ENCODE measurements at regions not wholly inside any gene's neighbourhood (a gene's known extent, or its start where the extent isn't known, plus 50 kb on each side); places are given as distances from the start of the nearest gene placed in this dataset.

DNA sequence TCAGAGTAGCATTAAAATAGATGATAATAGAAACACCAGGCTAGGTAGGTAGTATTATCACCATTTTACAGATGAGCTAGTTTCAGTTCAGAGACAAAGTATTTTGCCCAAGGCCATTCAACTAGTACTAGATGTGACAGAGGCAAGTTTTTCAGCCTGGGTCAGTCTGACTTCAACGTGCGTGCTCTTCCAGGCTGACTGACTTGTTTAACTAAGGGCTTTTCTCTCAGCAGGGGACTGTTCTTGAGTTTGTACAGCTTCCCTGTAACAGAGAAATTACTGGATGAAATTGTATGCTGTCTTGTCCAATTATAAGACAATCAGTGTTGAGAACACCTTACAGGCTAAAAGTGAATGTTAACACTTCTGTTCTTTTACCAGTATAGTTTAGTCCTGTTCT, 333.5 kb upstream of the MAN1A1 start:
- no peak for TF ChIP-seq EZH2phosphoT487 (IDR thresholded peaks at IDR 0.05; ENCODE audit: insufficient read depth, low read depth)
- no peak for TF ChIP-seq EZH2 (IDR thresholded peaks at IDR 0.05; ENCODE audit: insufficient read depth, poor library complexity, severe bottlenecking)
- no peak overlapping the region for H3K4me2 ChIP-seq (ENCODE audit: unreplicated experiment)
- no peaks in the 10 kb centered on the region for H3K79me2 ChIP-seq (ENCODE audit: insufficient read depth)
- no peak overlapping the region for H3K4me3 ChIP-seq
- H3K4me1 ChIP-seq (ENCODE audit: insufficient read depth), result no peaks in the 10 kb centered on the region
- no peak for DNase-seq
- no peak overlapping the region for H3K27ac ChIP-seq
- no peaks in the 10 kb centered on the region for H4K20me1 ChIP-seq (ENCODE audit: insufficient read depth)
- H3K36me3 ChIP-seq (ENCODE audit: low read depth), result no peaks in the 10 kb centered on the region
- in situ Hi-C loops (cut with MboI), result no loop called here
- no peaks in the 10 kb centered on the region for H3K27me3 ChIP-seq (replicated peaks; ENCODE audit: insufficient read depth)
- no peak overlapping the region for H3K9ac ChIP-seq
- H2AFZ ChIP-seq, result no peak overlapping the region
- no peaks in the 10 kb centered on the region for H3K9me2 ChIP-seq (ENCODE audit: insufficient read depth)
- 70 to 75% methylated on average over 2 of the region's 2 CpGs for WGBS, 2 experiments (ENCODE audit: low coverage in 1 of 2, low lambda C conversion rate in 2 of 2, missing lambda C conversion rate in 2 of 2)
- no peaks in the 10 kb centered on the region for H3K9me3 ChIP-seq (ENCODE audit: low read depth)
- H3F3A ChIP-seq (ENCODE audit: insufficient read depth), result no peaks in the 10 kb centered on the region

DNA sequence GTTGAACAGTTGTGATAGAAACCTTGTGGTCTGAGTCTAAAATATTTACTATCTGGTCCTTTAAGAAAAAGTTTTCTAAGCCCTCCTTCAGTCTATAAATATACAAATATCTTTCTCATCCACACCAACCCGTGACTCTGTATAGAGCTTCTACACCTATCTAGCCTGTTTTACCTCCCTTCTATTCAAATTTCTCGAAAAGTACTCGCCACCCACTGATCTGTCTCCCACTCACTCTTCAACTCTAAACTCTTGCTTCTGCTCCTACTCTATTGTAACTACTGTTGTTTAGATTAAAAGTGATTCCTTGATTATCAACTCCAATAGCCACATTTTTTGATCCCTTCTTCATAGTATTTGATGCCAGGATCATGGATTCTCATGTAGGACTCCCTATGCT, 329.4 kb upstream of the MAN1A1 start:
- no peak overlapping the region for H3K27ac ChIP-seq
- WGBS, 2 experiments (ENCODE audit: low coverage in 1 of 2, low lambda C conversion rate in 2 of 2, missing lambda C conversion rate in 2 of 2), result 87 to 95% methylated on average over 3 of the region's 3 CpGs
- TF ChIP-seq EZH2 (IDR thresholded peaks at IDR 0.05; ENCODE audit: insufficient read depth, poor library complexity, severe bottlenecking) (no peak), EZH2phosphoT487 (IDR thresholded peaks at IDR 0.05; ENCODE audit: insufficient read depth, low read depth) (no peak)

DNA sequence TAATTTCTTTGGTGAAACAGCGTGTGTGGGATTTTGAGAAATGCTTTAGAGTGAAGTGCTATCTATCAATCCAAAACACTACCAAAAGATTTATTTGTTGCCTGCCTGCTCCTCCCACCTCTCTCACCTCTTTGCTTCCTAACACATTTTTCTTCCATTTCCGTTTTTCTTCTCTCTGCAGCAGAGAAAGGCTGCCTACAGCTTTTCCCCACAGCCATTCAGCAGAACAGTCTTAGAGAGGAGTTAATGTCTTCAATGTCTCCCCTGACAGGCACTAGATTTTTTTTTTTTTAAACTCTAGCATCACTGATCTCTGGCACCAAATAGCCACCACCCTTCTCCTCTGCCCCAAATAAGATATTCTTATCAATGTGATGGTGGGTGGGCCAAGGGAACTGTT, 327.8 kb upstream of the MAN1A1 start:
- H3K4me1 ChIP-seq (ENCODE audit: insufficient read depth), result no peaks in the 10 kb centered on the region
- H2AFZ ChIP-seq, result no peak overlapping the region
- H3K79me2 ChIP-seq (ENCODE audit: insufficient read depth), result no peaks in the 10 kb centered on the region
- H3K9me2 ChIP-seq (ENCODE audit: insufficient read depth), result no peaks in the 10 kb centered on the region; the same call in 1 of the 2 replicates
- H3F3A ChIP-seq (ENCODE audit: insufficient read depth), result no peaks in the 10 kb centered on the region
- H3K9ac ChIP-seq, result no peak overlapping the region
- WGBS, 2 experiments (ENCODE audit: low coverage in 1 of 2, low lambda C conversion rate in 2 of 2, missing lambda C conversion rate in 2 of 2), result 85 to 90% methylated on average over 2 of the region's 2 CpGs
- H4K20me1 ChIP-seq (ENCODE audit: insufficient read depth), result no peaks in the 10 kb centered on the region
- TF ChIP-seq EZH2phosphoT487 (IDR thresholded peaks at IDR 0.05; ENCODE audit: insufficient read depth, low read depth) (no peak), EZH2 (IDR thresholded peaks at IDR 0.05; ENCODE audit: insufficient read depth, poor library complexity, severe bottlenecking) (no peak)
- DNase-seq, result no peak
- H3K27ac ChIP-seq, result no peak overlapping the region
- in situ Hi-C loops (cut with MboI), result no loop called here
- H3K27me3 ChIP-seq (replicated peaks; ENCODE audit: insufficient read depth), result no peaks in the 10 kb centered on the region
- H3K4me2 ChIP-seq (ENCODE audit: unreplicated experiment), result no peak overlapping the region
- no peaks in the 10 kb centered on the region for H3K36me3 ChIP-seq (ENCODE audit: low read depth)
- H3K9me3 ChIP-seq (ENCODE audit: low read depth), result no peaks in the 10 kb centered on the region
- H3K4me3 ChIP-seq, result no peak overlapping the region

More for the DNA sequence above, 329.4 kb upstream of the MAN1A1 start:
- Histone ChIP-seq H2AFZ (no peak overlapping the region), H3K79me2 (ENCODE audit: insufficient read depth) (no peaks in the 10 kb centered on the region), H3K9me2 (ENCODE audit: insufficient read depth) (no peaks in the 10 kb centered on the region; the same call in 1 of the 2 replicates), H3K9me3 (ENCODE audit: low read depth) (no peaks in the 10 kb centered on the region), H4K20me1 (ENCODE audit: insufficient read depth) (no peaks in the 10 kb centered on the region), H3K4me1 (ENCODE audit: insufficient read depth) (no peaks in the 10 kb centered on the region), H3K27me3 (replicated peaks; ENCODE audit: insufficient read depth) (no peaks in the 10 kb centered on the region), H3K36me3 (ENCODE audit: low read depth) (no peaks in the 10 kb centered on the region), H3K4me2 (ENCODE audit: unreplicated experiment) (no peak overlapping the region), H3F3A (ENCODE audit: insufficient read depth) (no peaks in the 10 kb centered on the region), H3K9ac (no peak overlapping the region), H3K4me3 (no peak overlapping the region)
- no peak for DNase-seq
- in situ Hi-C loops (cut with MboI), result no loop called here

- Histone ChIP-seq H3K9me2 (ENCODE audit: insufficient read depth) (no peaks in the 10 kb centered on the region; the same call in 1 of the 2 replicates), H3K9me3 (ENCODE audit: low read depth) (no peaks in the 10 kb centered on the region), H3K9ac (no peak overlapping the region), H3K4me1 (ENCODE audit: insufficient read depth) (no peaks in the 10 kb centered on the region), H3K36me3 (ENCODE audit: low read depth) (no peaks in the 10 kb centered on the region), H2AFZ (no peak overlapping the region), H3K27me3 (replicated peaks; ENCODE audit: insufficient read depth) (no peaks in the 10 kb centered on the region), H3K4me3 (no peak overlapping the region), H4K20me1 (ENCODE audit: insufficient read depth) (no peaks in the 10 kb centered on the region), H3F3A (ENCODE audit: insufficient read depth) (no peaks in the 10 kb centered on the region), H3K4me2 (ENCODE audit: unreplicated experiment) (no peak overlapping the region), H3K27ac (no peak overlapping the region), H3K79me2 (ENCODE audit: insufficient read depth) (no peaks in the 10 kb centered on the region)
- TF ChIP-seq EZH2 (IDR thresholded peaks at IDR 0.05; ENCODE audit: insufficient read depth, poor library complexity, severe bottlenecking) (no peak), EZH2phosphoT487 (IDR thresholded peaks at IDR 0.05; ENCODE audit: insufficient read depth, low read depth) (no peak)
- DNase-seq, result no peak
- in situ Hi-C loops (cut with MboI), result no loop called here
- 67 to 69% methylated on average over 4 of the region's 4 CpGs for WGBS, 2 experiments (ENCODE audit: low coverage in 1 of 2, low lambda C conversion rate in 2 of 2, missing lambda C conversion rate in 2 of 2)
Measured at GRCh38 chr6:119676961-119677360, 327.4 kb upstream of the MAN1A1 start.

DNA sequence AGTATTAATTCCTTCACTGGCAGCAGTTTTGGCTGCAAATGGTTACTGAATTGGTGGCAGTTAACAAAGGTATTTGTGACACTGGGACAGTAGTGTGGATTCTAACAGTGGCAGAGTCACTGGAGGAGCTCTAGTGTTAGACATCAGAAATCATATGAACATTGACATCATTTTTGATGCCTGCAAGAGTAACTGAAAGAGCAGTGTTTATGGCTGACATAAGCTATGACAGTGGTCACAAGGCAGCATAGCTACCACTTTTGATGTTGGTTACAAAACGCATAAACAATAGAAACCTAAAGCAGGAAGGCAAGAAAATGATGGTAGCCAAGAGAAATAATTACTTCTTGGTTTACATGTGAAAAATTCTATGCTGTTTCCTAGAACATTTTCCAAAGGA, 326.7 kb upstream of the MAN1A1 start:
- 89 to 92% methylated on average over 1 of the region's 1 CpG for WGBS, 2 experiments (ENCODE audit: low coverage in 1 of 2, low lambda C conversion rate in 2 of 2, missing lambda C conversion rate in 2 of 2)
- no peaks in the 10 kb centered on the region for H3K36me3 ChIP-seq (ENCODE audit: low read depth)
- no peak overlapping the region for H3K27ac ChIP-seq
- H3K4me2 ChIP-seq (ENCODE audit: unreplicated experiment), result no peak overlapping the region
- no peaks in the 10 kb centered on the region; the same call in 1 of the 2 replicates for H3K9me2 ChIP-seq (ENCODE audit: insufficient read depth)
- in situ Hi-C loops (cut with MboI), result no loop called here
- no peaks in the 10 kb centered on the region for H4K20me1 ChIP-seq (ENCODE audit: insufficient read depth)
- H3K27me3 ChIP-seq (replicated peaks; ENCODE audit: insufficient read depth), result no peaks in the 10 kb centered on the region
- H3K9me3 ChIP-seq (ENCODE audit: low read depth), result no peaks in the 10 kb centered on the region
- no peak overlapping the region for H3K4me3 ChIP-seq
- DNase-seq, result no peak
- no peaks in the 10 kb centered on the region for H3K4me1 ChIP-seq (ENCODE audit: insufficient read depth)
- no peaks in the 10 kb centered on the region for H3F3A ChIP-seq (ENCODE audit: insufficient read depth)
- no peaks in the 10 kb centered on the region for H3K79me2 ChIP-seq (ENCODE audit: insufficient read depth)
- no peak overlapping the region for H3K9ac ChIP-seq
- no peak for TF ChIP-seq EZH2phosphoT487 (IDR thresholded peaks at IDR 0.05; ENCODE audit: insufficient read depth, low read depth)
- TF ChIP-seq EZH2 (IDR thresholded peaks at IDR 0.05; ENCODE audit: insufficient read depth, poor library complexity, severe bottlenecking), result no peak
- H2AFZ ChIP-seq, result no peak overlapping the region
